ENCODE measurements at regions not wholly inside any gene's neighbourhood (a gene's known extent, or its start where the extent isn't known, plus 50 kb on each side); places are given as distances from the start of the nearest gene placed in this dataset.

- TF ChIP-seq CTCF (IDR thresholded peaks at IDR 0.05) (no peak), POLR2A (IDR thresholded peaks at IDR 0.05) (no peak)
These were observed 118.7 kb upstream of the MLIP start for GRCh38 chr6:53992522-53992921.

Measured in right lobe of liver (tissue), 4 donors.